ENCODE measurements at regions not wholly inside any gene's neighbourhood (a gene's known extent, or its start where the extent isn't known, plus 50 kb on each side); places are given as distances from the start of the nearest gene placed in this dataset.
A peak's percentile ranks its signal among the peaks of the same experiment; 100 is the strongest.

DNA sequence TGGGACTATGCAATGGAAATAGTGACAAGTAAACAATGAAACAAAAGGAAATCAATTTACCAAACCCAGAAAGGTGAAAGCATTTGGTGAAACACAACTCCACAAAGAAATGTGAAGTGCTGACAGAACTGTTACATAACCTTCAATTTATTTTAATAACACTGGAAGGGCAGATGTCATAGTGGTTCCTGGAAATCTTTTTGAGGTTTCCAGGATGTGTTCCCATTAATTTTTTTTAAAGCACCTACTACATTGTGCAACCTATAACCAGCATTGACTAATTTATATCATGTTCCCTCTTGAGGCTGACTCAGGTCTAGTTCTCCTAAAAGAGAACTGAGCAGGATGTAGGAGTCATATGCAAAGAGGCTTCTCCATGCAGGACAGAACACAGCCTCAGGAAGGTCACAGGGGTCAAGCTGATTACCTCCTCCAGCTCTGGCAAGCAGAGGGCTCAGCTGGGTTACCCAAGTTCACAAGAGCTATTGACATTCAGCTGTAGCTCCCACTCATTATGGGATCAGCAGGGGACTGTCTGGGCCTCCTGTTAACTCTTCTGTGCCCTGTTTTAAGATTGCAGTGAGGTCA, 157.1 kb upstream of the NRIP1 start (continued):
- TF ChIP-seq, protein P1, sequence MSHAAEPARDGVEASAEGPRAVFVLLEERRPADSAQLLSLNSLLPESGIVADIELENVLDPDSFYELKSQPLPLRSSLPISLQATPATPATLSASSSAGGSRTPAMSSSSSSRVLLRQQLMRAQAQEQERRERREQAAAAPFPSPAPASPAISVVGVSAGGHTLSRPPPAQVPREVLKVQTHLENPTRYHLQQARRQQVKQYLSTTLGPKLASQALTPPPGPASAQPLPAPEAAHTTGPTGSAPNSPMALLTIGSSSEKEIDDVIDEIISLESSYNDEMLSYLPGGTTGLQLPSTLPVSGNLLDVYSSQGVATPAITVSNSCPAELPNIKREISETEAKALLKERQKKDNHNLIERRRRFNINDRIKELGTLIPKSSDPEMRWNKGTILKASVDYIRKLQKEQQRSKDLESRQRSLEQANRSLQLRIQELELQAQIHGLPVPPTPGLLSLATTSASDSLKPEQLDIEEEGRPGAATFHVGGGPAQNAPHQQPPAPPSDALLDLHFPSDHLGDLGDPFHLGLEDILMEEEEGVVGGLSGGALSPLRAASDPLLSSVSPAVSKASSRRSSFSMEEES (CRISPR knock-in tag; IDR thresholded peaks at IDR 0.05), result peak; percentile 65; the same call in 1 of the 2 replicates
- peak; percentile 98 for TF ChIP-seq ZNF652 (CRISPR knock-in tag; IDR thresholded peaks at IDR 0.05; ENCODE audit: borderline replicate concordance, low read depth)
- TF ChIP-seq IRX3 (CRISPR knock-in tag; IDR thresholded peaks at IDR 0.05; ENCODE audit: borderline replicate concordance, low read depth), result no peak
- no peak for TF ChIP-seq ZNF44 (CRISPR knock-in tag; IDR thresholded peaks at IDR 0.05)
- TF ChIP-seq, protein P2, sequence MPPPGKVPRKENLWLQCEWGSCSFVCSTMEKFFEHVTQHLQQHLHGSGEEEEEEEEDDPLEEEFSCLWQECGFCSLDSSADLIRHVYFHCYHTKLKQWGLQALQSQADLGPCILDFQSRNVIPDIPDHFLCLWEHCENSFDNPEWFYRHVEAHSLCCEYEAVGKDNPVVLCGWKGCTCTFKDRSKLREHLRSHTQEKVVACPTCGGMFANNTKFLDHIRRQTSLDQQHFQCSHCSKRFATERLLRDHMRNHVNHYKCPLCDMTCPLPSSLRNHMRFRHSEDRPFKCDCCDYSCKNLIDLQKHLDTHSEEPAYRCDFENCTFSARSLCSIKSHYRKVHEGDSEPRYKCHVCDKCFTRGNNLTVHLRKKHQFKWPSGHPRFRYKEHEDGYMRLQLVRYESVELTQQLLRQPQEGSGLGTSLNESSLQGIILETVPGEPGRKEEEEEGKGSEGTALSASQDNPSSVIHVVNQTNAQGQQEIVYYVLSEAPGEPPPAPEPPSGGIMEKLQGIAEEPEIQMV (CRISPR knock-in tag; IDR thresholded peaks at IDR 0.05; ENCODE audit: low read depth), result no peak
- no peak for TF ChIP-seq MBNL3 (CRISPR knock-in tag; conservative IDR thresholded peaks at IDR 0.05)
- TF ChIP-seq SRSF1 (optimal IDR thresholded peaks at IDR 0.05; ENCODE audit: low read depth, low read length), result no peak
- peak; percentile 77 for TF ChIP-seq HOXA3 (CRISPR knock-in tag; IDR thresholded peaks at IDR 0.05)
- peak; percentile 66 for TF ChIP-seq FOXK1 (CRISPR knock-in tag; IDR thresholded peaks at IDR 0.05; ENCODE audit: borderline replicate concordance, low read depth)
- no peak for TF ChIP-seq ZSCAN9 (CRISPR knock-in tag; IDR thresholded peaks at IDR 0.05; ENCODE audit: borderline replicate concordance)
- TF ChIP-seq POGZ (CRISPR knock-in tag; IDR thresholded peaks at IDR 0.05), result peak; percentile 85
- TF ChIP-seq MAFG (CRISPR knock-in tag; IDR thresholded peaks at IDR 0.05), result no peak
- TF ChIP-seq, protein P3, sequence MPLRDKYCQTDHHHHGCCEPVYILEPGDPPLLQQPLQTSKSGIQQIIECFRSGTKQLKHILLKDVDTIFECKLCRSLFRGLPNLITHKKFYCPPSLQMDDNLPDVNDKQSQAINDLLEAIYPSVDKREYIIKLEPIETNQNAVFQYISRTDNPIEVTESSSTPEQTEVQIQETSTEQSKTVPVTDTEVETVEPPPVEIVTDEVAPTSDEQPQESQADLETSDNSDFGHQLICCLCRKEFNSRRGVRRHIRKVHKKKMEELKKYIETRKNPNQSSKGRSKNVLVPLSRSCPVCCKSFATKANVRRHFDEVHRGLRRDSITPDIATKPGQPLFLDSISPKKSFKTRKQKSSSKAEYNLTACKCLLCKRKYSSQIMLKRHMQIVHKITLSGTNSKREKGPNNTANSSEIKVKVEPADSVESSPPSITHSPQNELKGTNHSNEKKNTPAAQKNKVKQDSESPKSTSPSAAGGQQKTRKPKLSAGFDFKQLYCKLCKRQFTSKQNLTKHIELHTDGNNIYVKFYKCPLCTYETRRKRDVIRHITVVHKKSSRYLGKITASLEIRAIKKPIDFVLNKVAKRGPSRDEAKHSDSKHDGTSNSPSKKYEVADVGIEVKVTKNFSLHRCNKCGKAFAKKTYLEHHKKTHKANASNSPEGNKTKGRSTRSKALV (CRISPR knock-in tag; IDR thresholded peaks at IDR 0.05), result no peak
- peak; percentile 86 for TF ChIP-seq ZNF792 (CRISPR knock-in tag; IDR thresholded peaks at IDR 0.05)
- peak in 1 of 2 experiments; percentile 84; a peak in 2 of 4 replicates for TF ChIP-seq EP300 (IDR thresholded peaks at IDR 0.05; ENCODE audit: low read depth in 2 of 2, low read length in 2 of 2)
- peak; percentile 78; the same call in 1 of the 2 replicates for TF ChIP-seq EP300 (CRISPR knock-in tag; IDR thresholded peaks at IDR 0.05; ENCODE audit: borderline replicate concordance)
- no peak for TF ChIP-seq ZNF724P (CRISPR knock-in tag; IDR thresholded peaks at IDR 0.05; ENCODE audit: borderline replicate concordance)
- TF ChIP-seq, protein P4, sequence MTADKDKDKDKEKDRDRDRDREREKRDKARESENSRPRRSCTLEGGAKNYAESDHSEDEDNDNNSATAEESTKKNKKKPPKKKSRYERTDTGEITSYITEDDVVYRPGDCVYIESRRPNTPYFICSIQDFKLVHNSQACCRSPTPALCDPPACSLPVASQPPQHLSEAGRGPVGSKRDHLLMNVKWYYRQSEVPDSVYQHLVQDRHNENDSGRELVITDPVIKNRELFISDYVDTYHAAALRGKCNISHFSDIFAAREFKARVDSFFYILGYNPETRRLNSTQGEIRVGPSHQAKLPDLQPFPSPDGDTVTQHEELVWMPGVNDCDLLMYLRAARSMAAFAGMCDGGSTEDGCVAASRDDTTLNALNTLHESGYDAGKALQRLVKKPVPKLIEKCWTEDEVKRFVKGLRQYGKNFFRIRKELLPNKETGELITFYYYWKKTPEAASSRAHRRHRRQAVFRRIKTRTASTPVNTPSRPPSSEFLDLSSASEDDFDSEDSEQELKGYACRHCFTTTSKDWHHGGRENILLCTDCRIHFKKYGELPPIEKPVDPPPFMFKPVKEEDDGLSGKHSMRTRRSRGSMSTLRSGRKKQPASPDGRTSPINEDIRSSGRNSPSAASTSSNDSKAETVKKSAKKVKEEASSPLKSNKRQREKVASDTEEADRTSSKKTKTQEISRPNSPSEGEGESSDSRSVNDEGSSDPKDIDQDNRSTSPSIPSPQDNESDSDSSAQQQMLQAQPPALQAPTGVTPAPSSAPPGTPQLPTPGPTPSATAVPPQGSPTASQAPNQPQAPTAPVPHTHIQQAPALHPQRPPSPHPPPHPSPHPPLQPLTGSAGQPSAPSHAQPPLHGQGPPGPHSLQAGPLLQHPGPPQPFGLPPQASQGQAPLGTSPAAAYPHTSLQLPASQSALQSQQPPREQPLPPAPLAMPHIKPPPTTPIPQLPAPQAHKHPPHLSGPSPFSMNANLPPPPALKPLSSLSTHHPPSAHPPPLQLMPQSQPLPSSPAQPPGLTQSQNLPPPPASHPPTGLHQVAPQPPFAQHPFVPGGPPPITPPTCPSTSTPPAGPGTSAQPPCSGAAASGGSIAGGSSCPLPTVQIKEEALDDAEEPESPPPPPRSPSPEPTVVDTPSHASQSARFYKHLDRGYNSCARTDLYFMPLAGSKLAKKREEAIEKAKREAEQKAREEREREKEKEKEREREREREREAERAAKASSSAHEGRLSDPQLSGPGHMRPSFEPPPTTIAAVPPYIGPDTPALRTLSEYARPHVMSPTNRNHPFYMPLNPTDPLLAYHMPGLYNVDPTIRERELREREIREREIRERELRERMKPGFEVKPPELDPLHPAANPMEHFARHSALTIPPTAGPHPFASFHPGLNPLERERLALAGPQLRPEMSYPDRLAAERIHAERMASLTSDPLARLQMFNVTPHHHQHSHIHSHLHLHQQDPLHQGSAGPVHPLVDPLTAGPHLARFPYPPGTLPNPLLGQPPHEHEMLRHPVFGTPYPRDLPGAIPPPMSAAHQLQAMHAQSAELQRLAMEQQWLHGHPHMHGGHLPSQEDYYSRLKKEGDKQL (CRISPR knock-in tag; IDR thresholded peaks at IDR 0.05; ENCODE audit: low read depth), result no peak
- no peak for TF ChIP-seq TP53 (CRISPR knock-in tag; conservative IDR thresholded peaks at IDR 0.05)
